ENCODE measurements at regions not wholly inside any gene's neighbourhood (a gene's known extent, or its start where the extent isn't known, plus 50 kb on each side); places are given as distances from the start of the nearest gene placed in this dataset.

DNA sequence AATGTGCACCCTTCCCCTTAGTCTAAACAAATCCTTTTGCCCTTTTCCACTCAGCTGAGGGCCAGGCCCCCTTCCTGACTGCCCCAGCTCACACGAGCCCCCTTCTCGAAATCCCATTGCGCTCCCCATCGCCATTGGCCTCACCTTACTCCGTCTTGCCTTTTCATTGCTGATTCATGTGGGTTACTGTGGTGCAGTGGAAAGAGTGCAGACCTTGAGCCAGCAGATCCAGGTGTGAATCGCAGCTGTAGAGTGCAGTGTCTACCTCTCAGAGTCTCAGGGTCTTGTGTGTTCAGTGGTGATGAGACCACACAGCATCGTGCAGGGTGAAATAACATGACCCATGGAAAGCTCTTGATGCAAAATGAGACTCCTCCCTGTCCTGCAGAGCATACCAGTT is 132.4 kb upstream of the APCDD1 start:
- WGBS, 3 donors, result 79 to 87% (median 86%) methylated on average over 7 of the region's 7 CpGs
- no peak overlapping the region for H3K27ac ChIP-seq
- no peaks in the 10 kb centered on the region for H3K4me1 ChIP-seq
- no peaks in the 10 kb centered on the region for H3K36me3 ChIP-seq (ENCODE audit: insufficient read depth in 1 of 2, low read depth in 1 of 2)
- no peaks in the 10 kb centered on the region for H3K9me3 ChIP-seq
- H3K4me3 ChIP-seq, result no peak overlapping the region
- DNase-seq, result no peak
- H3K27me3 ChIP-seq (ENCODE audit: insufficient read depth in 3 of 3, low read length in 2 of 3), result no peaks in the 10 kb centered on the region
- intact Hi-C loops (cut with DNase I), result no loop called here
- no peak for ATAC-seq
- TF ChIP-seq, protein P1, sequence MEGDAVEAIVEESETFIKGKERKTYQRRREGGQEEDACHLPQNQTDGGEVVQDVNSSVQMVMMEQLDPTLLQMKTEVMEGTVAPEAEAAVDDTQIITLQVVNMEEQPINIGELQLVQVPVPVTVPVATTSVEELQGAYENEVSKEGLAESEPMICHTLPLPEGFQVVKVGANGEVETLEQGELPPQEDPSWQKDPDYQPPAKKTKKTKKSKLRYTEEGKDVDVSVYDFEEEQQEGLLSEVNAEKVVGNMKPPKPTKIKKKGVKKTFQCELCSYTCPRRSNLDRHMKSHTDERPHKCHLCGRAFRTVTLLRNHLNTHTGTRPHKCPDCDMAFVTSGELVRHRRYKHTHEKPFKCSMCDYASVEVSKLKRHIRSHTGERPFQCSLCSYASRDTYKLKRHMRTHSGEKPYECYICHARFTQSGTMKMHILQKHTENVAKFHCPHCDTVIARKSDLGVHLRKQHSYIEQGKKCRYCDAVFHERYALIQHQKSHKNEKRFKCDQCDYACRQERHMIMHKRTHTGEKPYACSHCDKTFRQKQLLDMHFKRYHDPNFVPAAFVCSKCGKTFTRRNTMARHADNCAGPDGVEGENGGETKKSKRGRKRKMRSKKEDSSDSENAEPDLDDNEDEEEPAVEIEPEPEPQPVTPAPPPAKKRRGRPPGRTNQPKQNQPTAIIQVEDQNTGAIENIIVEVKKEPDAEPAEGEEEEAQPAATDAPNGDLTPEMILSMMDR (IDR thresholded peaks at IDR 0.05), result no peak

DNA sequence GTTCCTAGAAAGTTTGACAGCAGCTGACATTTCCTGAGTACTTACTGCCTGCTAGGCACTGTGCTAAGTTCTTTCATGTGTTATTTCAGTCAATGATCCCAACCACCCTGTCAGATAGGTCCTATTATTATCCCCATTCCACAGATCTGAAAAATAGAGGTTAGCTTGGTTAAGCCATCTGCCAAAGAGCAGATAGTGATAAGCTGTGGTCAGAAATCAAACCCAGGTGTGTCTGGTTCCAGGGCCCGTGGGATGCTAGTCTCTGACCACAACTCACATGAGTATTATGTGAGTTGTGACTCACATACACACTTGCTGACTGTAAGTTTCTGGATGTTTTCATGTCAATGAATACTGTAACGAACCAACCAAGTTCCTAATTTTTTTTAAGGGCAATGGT is 132.0 kb upstream of the APCDD1 start:
- no peaks in the 10 kb centered on the region for H3K4me1 ChIP-seq
- DNase-seq, result no peak
- ATAC-seq, result no peak
- no peak overlapping the region for H3K27ac ChIP-seq
- no peaks in the 10 kb centered on the region for H3K9me3 ChIP-seq
- 81 to 92% (median 85%) methylated on average over 2 of the region's 2 CpGs for WGBS, 3 donors
- H3K36me3 ChIP-seq (ENCODE audit: insufficient read depth in 1 of 2, low read depth in 1 of 2), result no peaks in the 10 kb centered on the region
- intact Hi-C loops (cut with DNase I), result no loop called here
- H3K27me3 ChIP-seq (ENCODE audit: insufficient read depth in 3 of 3, low read length in 2 of 3), result no peaks in the 10 kb centered on the region
- no peak overlapping the region for H3K4me3 ChIP-seq
- TF ChIP-seq, protein P1 (IDR thresholded peaks at IDR 0.05), result no peak

DNA sequence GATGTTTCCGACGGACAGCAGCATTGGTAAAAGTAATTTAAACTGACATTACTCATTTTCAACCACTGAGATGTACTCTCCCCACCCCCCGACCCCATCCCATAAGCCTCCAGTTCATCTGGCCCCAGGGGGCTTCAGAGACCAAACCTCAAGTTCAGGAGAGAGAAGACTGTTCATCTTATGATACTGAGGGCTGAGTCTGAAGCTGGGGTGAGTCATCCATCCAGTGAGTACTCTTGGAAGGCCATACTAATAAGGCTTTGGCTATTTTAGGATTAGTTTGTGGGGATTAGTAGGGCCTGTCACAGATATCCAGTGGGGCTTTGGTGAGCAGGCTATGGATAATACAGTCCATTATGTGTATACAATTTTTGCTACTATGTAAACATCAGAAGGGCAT is 125.3 kb upstream of the APCDD1 start:
- TF ChIP-seq, protein P1 (IDR thresholded peaks at IDR 0.05), result no peak
- Histone ChIP-seq H3K27ac (no peak overlapping the region), H3K27me3 (ENCODE audit: insufficient read depth in 3 of 3, low read length in 2 of 3) (no peaks in the 10 kb centered on the region), H3K4me3 (no peak overlapping the region), H3K36me3 (ENCODE audit: insufficient read depth in 1 of 2, low read depth in 1 of 2) (no peaks in the 10 kb centered on the region), H3K9me3 (no peaks in the 10 kb centered on the region), H3K4me1 (no peaks in the 10 kb centered on the region)
- intact Hi-C loops (cut with DNase I), result no loop called here
- DNase-seq (no peak), ATAC-seq (no peak)
- 78 to 87% (median 84%) methylated on average over 3 of the region's 3 CpGs for WGBS, 3 donors

DNA sequence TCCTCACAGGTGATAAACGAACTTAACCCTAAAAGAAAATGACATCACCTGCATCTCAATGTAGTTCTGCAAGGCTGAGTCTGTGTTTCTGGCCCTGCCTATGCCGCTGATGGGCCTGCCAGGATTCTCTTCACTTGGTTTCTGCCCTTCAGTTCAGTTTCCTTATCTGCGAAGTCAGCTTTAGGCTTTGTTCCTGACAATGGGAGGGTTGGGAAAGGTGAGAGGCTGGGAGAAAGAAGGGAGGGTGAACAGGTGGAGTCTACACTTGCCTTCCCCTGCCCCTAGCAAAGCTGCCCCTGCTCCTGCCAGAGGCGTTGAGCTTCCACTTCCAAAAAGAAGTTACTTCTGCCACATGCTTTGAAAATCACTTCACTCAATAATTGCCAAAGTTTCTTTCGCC is 124.0 kb upstream of the APCDD1 start:
- Histone ChIP-seq H3K9me3 (no peaks in the 10 kb centered on the region), H3K27me3 (ENCODE audit: insufficient read depth in 3 of 3, low read length in 2 of 3) (no peaks in the 10 kb centered on the region), H3K4me3 (no peak overlapping the region), H3K4me1 (no peaks in the 10 kb centered on the region), H3K36me3 (ENCODE audit: insufficient read depth in 1 of 2, low read depth in 1 of 2) (no peaks in the 10 kb centered on the region), H3K27ac (no peak overlapping the region)
- WGBS, 3 donors, result 80 to 88% (median 81%) methylated on average over 5 of the region's 5 CpGs
- ATAC-seq, result no peak
- intact Hi-C loops (cut with DNase I), result no loop called here
- TF ChIP-seq, protein P1 (IDR thresholded peaks at IDR 0.05), result no peak
- no peak for DNase-seq

DNA sequence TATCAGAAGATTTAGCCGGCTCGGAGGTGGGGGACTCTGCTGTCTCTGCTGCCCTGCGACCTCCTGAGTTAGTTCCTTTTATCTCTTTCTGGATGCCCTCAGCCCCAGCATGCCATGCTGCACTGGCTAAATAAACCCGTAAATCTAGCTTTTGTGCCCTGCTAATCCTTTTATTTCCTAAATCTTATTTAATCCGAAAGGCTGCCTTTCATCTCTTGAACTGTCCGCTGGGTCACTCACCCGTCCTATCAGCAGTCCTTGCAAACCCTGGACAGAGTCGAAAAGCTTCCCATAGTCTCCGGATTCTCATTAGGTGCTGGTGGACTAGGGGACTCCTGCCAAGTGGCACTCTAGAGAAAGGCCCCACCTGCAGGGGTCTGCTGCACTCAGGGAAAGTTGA is 122.0 kb upstream of the APCDD1 start:
- H3K4me1 ChIP-seq, result no peaks in the 10 kb centered on the region
- TF ChIP-seq, protein P1 (IDR thresholded peaks at IDR 0.05), result no peak
- H3K27me3 ChIP-seq (ENCODE audit: insufficient read depth in 3 of 3, low read length in 2 of 3), result no peaks in the 10 kb centered on the region
- H3K4me3 ChIP-seq, result no peak overlapping the region
- H3K9me3 ChIP-seq, result no peaks in the 10 kb centered on the region
- WGBS, 3 donors, result 83 to 90% (median 84%) methylated on average over 9 of the region's 9 CpGs
- H3K27ac ChIP-seq, result no peak overlapping the region
- intact Hi-C loops (cut with DNase I), result no loop called here
- no peak for DNase-seq
- H3K36me3 ChIP-seq (ENCODE audit: insufficient read depth in 1 of 2, low read depth in 1 of 2), result no peaks in the 10 kb centered on the region
- no peak for ATAC-seq

All from psoas muscle (tissue), 7 donors.